ENCODE measurements at regions not wholly inside any gene's neighbourhood (a gene's known extent, or its start where the extent isn't known, plus 50 kb on each side); places are given as distances from the start of the nearest gene placed in this dataset.

DNA sequence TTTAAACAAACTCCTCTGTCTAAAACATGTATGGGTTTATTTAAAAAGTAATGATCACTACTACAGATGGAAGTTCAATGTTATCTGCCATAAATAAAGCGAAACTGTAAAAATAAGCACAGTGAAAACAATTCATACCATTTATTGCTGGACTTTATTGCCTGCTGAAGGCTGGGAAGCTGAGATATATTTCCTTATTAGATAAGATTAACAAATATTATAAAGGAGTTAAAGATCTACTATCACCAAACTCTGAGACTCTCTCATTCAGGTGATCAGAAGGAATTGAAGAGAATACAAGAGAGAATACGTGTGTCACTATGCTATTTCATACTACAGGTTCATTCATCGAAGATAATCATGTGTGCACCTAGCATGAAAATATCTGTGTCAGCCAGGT, 190.9 kb upstream of the ATP10B start:
- intact Hi-C loops (cut with DNase I; ENCODE audit: low total_unique reads), result no loop called here
- no peaks in the 10 kb centered on the region for H3K36me3 ChIP-seq
- H3K9me3 ChIP-seq, result peaks cover 0 to 5% (median 0%) of the 10 kb centered on the region in 8 donors
- H3K27me3 ChIP-seq (replicated peaks in 1 of 7), result no peaks in the 10 kb centered on the region
- DNase-seq, result no peak
- H3K27ac ChIP-seq, result no peak overlapping the region
- 84 to 93% (median 88%) methylated on average over 3 of the region's 3 CpGs for WGBS, 5 donors
- no peaks in the 10 kb centered on the region for H3K4me1 ChIP-seq
- H3K4me3 ChIP-seq, result no peak overlapping the region
- TF ChIP-seq POLR2AphosphoS5 (IDR thresholded peaks at IDR 0.05), result no peak
- TF ChIP-seq, protein P1, sequence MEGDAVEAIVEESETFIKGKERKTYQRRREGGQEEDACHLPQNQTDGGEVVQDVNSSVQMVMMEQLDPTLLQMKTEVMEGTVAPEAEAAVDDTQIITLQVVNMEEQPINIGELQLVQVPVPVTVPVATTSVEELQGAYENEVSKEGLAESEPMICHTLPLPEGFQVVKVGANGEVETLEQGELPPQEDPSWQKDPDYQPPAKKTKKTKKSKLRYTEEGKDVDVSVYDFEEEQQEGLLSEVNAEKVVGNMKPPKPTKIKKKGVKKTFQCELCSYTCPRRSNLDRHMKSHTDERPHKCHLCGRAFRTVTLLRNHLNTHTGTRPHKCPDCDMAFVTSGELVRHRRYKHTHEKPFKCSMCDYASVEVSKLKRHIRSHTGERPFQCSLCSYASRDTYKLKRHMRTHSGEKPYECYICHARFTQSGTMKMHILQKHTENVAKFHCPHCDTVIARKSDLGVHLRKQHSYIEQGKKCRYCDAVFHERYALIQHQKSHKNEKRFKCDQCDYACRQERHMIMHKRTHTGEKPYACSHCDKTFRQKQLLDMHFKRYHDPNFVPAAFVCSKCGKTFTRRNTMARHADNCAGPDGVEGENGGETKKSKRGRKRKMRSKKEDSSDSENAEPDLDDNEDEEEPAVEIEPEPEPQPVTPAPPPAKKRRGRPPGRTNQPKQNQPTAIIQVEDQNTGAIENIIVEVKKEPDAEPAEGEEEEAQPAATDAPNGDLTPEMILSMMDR (IDR thresholded peaks at IDR 0.05 in 8 of 11, conservative IDR thresholded peaks at IDR 0.05 in 3 of 11), result no peak

GRCh38 chr5:161042443-161042842, 190.4 kb upstream of the ATP10B start:
- Histone ChIP-seq H3K27ac (no peak overlapping the region), H3K27me3 (replicated peaks in 1 of 7) (no peaks in the 10 kb centered on the region), H3K4me1 (no peaks in the 10 kb centered on the region), H3K9me3 (peaks cover 0 to 5% (median 0%) of the 10 kb centered on the region in 8 donors), H3K4me3 (no peak overlapping the region), H3K36me3 (no peaks in the 10 kb centered on the region)
- intact Hi-C loops (cut with DNase I; ENCODE audit: low total_unique reads), result no loop called here
- TF ChIP-seq, protein P1 (IDR thresholded peaks at IDR 0.05 in 8 of 11, conservative IDR thresholded peaks at IDR 0.05 in 3 of 11), result no peak
- TF ChIP-seq POLR2AphosphoS5 (IDR thresholded peaks at IDR 0.05) (no peak), POLR2A (IDR thresholded peaks at IDR 0.05) (no peak)
- 69 to 80% (median 78%) methylated on average over 1 of the region's 1 CpG for WGBS, 5 donors
- no peak for DNase-seq

DNA sequence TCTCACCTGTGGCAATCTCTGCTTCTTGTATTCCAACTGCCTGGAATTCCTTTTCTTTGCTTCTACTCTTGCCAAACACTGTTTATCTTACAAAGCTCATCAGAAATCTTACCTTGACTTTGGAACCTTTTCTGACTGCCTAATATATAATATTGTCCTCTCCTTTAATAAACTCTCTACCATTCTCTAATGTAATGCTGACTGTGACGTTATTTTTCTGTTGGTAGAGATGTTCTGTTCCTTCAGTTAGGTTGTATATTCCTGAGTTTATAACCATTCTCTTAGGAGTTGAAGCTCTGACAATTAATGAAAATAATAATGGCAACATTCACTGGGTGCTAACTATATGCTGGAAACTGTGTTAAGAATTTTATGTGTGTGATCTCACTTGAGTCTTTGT, 188.8 kb upstream of the ATP10B start:
- H3K4me1 ChIP-seq, result no peaks in the 10 kb centered on the region
- DNase-seq, result no peak
- H3K4me3 ChIP-seq, result no peak overlapping the region
- TF ChIP-seq, protein P1 (IDR thresholded peaks at IDR 0.05 in 8 of 11, conservative IDR thresholded peaks at IDR 0.05 in 3 of 11), result no peak
- TF ChIP-seq POLR2A (IDR thresholded peaks at IDR 0.05) (no peak), POLR2AphosphoS5 (IDR thresholded peaks at IDR 0.05) (no peak)
- no peak overlapping the region for H3K27ac ChIP-seq
- H3K36me3 ChIP-seq, result no peaks in the 10 kb centered on the region
- H3K9me3 ChIP-seq, result peaks cover 0 to 5% (median 0%) of the 10 kb centered on the region in 8 donors
- H3K27me3 ChIP-seq (replicated peaks in 1 of 7), result no peaks in the 10 kb centered on the region
- intact Hi-C loops (cut with DNase I; ENCODE audit: low total_unique reads), result no loop called here
- 81 to 90% (median 85%) methylated on average over 1 of the region's 1 CpG for WGBS, 5 donors

DNA sequence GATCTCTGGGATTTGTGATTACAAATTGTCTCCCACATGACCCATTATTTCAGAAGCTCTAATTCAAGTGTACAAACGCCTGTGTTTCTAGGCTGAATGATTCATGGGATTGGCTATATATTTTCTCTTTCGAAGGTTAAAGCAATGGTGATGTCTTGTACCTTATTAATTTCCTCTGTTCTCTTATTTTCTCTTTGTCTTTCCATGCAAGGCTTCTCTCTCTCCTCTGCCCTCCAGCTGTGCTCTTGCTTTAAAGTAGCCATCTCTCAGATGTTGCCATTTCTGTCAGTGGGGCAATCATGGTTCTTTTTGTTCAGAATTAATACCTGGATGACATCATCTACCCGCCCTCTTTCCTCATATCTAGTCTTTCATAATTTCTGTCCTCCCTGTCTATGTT, 184.3 kb upstream of the ATP10B start:
- Histone ChIP-seq H3K9me3 (peaks cover 0 to 5% (median 0%) of the 10 kb centered on the region in 8 donors), H3K36me3 (no peaks in the 10 kb centered on the region), H3K4me3 (no peak overlapping the region), H3K27ac (no peak overlapping the region), H3K4me1 (no peaks in the 10 kb centered on the region), H3K27me3 (replicated peaks in 1 of 7) (no peaks in the 10 kb centered on the region)
- no peak for DNase-seq
- TF ChIP-seq POLR2AphosphoS5 (IDR thresholded peaks at IDR 0.05) (no peak), POLR2A (IDR thresholded peaks at IDR 0.05) (no peak)
- TF ChIP-seq, protein P1 (IDR thresholded peaks at IDR 0.05 in 8 of 11, conservative IDR thresholded peaks at IDR 0.05 in 3 of 11), result no peak
- WGBS, 5 donors, result 73 to 87% (median 80%) methylated on average over 3 of the region's 3 CpGs
- intact Hi-C loops (cut with DNase I; ENCODE audit: low total_unique reads), result no loop called here

All from spleen (tissue), 11 donors.